HG03460 (cell line): ENCODE measurements at regions not wholly inside any gene's neighbourhood (a gene's known extent, or its start where the extent isn't known, plus 50 kb on each side); places are given as distances from the start of the nearest gene placed in this dataset.
"Not testable (repeated sequence)": the region's sequence is repeated elsewhere in the genome, so short reads cannot be mapped to it uniquely, and the experiment has no call there.

ENCODE experiments used
- ATAC-seq: cut with Tn5 transposase; IDR thresholded peaks from one replicate; pipeline ENCODE4 v1.9.1; 2021; ENCODE audit not compliant: unreplicated experiment

DNA sequence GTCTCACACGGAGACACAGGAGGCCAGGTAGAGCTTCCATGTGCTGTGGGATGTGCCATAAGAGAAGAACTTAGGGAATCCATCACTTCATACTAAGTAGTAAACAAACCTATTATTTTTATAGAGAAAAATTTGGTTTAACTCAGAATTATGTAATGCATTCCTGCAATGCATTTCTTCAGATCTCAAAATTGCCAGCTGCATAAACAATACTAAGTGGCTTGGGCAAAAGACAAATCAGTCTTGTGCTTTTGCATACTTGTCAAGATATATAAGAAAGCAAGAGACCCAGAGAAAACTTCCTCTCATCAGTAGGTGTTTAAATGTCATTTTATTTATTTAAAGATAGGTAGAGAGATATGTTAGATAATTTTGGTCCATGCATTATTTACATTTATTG is 382.1 kb upstream of the CTSO start:
- no peak for ATAC-seq

DNA sequence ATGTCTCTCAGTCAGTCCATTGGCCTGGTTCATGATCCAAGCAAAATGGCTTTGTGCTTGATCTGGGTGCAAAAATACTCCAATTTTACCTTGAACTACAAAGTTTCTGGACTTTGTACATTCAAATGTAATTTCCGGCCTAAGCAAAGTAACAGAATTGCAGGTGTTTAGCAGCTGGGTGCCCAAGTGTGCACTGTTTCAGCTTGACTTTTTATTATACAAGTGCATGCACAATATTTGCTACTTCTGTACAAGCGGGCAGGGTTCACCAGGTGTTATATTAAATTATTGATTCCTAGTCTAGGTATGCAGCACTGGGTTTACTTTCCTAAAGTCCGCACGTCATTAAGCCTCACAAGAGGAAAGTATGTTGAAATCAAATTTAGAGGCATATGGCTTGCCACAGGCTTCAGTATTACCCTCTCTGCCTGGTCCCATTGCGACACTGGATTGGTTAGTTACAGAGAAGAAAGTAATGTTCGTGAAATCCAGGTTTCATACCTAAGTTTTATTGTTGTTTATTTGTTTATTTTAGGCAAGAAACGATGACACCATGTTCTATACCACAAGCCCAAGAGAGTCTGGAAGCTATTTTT is 376.9 kb upstream of the CTSO start:
- no peak for ATAC-seq

DNA sequence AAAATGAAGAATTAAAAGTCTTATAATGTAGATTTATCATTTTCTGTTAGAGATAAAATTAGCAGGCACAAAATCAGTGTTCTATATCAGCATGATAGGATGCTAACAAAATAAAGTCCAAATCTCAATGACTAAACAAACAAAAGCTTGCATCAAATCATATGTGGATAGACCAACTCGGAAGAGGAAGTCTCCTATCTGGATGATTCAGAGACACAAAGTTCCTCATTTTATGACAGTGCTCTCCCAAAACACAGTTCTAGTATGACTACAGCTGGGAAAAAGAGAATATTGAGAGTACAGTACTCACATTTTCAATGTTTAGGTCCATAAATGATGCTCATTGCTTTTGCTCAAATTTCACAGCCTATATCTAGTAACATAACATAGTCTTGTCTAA is 376.1 kb upstream of the CTSO start:
- ATAC-seq = no peak

DNA sequence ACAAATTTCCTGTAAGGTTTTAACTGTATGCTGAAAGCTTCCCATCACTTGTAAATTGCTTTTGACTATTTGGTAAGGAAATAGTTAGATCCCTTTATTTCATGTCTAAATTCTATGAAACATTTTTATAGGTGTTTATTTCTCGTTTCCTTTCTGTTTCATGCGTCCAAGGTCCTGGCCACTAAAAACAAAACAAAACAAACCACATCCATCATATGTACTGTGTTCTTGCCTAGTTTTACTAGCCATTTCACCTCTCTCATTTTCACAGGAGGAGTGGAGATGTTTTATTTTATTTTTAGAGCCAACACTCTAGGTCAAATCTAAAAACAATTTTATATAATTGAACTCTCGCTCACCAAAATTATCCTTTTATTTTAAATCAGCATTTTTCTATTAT is 375.2 kb upstream of the CTSO start:
- no peak for ATAC-seq

DNA sequence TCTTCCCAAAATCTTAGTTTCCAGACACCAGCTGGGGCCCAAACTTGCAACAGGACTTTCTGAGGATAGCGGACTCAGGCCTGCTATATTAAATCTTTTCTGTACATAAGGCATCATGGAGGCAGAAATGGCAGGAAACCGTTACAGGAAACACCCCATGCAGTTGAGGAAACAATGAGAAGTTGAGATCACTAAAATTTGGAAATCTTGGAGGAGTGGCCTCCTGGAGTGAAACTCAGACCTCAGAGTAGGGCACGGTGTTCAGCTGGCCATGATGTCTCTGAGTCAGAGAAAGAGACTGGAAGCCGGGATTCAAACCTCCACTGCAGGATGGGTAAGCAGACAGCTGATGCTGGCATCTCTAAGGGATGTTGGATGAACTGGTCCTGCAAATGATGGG is 372.6 kb upstream of the CTSO start:
- ATAC-seq = no peak

DNA sequence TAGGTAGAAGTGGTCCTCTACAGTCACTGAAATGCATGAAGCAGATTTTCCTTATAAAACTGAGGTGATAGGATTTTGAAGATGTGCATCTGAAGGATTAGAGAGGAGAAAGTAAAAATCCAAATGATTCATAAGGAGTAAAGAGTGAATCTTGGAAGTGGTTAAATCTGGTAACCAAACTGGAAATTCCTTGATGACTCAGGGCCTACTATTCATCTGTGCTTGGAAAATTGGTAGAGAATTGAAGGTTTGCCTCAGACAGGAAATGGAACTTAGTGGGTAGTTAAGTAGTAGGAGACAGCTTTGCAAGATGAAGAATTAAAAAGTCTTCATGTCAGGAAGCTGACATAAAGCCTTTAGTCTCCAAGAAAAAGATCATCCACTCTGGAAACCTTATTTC is 368.9 kb upstream of the CTSO start:
- no peak for ATAC-seq

DNA sequence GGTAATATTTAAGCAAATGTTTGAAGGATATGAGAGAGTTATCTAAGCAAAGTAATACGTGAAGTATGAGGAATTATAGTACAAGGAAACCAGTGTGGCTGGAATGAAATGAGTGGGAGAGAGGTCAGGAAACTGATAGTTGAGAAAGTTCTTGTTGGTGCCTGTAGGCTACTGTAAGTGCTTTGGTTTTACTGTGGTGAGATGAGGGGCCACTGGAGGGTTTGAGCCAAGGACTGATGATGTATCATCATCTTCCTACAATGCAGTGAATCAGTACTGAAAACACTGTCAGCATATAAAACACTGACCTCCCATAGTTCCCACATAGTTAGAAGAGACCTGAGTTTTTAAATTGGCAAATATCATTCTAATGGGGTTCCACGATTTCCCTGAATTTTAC is 367.5 kb upstream of the CTSO start:
- ATAC-seq = no peak

DNA sequence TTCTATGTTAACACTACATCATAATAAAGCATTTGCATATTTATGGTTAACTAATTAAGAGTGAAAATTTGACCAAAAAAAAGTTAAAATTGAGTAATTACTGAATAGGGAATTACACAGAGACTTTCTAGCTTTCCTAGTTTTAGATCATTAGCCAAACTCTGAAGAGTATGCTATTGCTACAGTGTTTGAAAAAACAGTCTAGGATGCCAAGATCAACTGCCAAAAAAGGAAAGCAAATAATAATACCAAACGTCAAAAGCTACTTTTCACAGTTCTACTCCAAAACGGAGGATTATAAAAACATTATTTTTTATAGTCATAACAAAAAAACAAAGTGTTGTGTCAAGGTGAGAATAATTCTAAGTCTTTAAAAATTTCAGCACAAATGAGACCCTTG is 359.8 kb upstream of the CTSO start:
- no peak for ATAC-seq

DNA sequence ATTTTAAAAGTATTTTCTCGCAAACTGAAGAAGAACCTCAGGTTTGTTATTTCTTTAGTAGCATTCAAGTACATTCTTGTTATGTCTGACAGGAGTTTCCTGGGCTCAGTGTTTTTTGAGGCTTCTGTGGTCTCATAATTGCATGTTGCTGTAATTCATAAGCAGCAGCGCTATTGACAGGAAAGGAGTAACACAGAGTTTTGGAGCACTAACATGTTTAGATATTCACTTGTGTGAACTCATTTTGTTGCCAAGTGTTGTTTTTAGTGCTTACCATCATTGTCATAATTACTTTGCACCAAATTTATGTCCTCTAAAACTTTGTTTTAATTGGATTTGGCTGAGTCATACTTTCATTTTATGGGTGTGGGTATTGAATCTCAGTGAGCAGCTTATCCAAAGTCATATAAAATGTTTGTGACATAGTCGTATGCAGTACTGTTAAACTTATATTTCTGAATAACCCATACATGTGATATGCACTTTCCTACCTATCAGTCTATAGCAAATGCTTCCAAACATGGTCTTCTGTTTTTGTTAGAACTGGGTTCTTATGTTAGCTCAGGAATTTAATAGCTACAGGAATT is 358.7 kb upstream of the CTSO start:
- no peak for ATAC-seq

DNA sequence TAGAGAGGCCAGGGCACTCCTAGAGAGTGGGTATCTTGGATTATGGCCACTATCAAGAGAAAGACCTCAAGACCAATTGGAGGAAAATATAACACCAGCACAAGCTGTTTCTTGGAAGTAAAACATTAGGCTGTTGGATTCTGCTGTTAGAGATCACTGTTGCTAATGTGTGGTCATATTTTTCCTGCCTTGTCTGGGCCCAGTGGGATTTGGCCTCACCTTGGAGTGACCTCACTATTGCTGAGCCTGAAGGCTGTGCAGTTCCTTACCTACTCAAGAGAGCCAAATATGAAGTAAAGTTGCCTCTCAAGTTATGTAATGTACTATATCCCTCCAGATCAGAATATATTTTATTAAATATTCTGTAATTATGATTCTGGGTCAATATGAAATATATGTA is 355.4 kb upstream of the CTSO start:
- no peak for ATAC-seq

DNA sequence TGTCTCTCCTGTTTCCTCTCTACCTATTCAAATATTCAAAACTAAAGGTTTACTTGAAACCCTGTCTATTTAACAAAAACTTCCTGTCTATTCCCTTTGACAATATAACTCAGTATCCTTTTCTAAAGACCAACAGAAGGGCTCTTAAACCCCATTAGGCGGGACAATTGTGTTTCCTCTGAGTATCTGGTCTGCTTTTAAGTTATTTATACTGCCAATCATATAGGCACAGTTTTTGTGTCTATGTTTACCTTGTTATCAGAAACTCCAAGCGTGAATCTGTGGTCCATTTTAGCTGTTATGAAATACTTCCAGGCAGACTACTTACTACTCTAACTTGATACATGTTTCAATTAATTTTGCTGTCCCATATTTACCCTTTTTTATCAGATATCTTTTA is 350.0 kb upstream of the CTSO start:
- ATAC-seq = no peak

DNA sequence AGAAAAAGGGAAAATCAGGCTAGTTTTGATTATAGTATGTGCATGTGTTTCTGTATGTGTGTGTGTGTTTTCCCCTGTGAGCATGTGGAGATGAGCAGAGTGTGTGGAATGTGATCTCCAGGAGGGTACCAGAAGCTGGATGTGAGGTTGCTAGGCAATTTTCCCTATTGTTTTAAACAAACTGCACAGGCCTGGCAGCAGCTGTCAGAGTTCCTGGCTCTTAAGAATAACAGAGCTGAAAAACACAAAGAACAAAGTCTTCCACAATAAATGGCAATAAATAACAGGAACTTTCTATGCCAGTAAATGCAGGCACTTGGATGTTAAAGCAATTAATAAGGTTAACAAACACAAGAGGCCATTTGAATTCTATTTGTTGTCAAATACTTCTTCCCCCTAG is 344.6 kb upstream of the CTSO start:
- ATAC-seq = no peak

DNA sequence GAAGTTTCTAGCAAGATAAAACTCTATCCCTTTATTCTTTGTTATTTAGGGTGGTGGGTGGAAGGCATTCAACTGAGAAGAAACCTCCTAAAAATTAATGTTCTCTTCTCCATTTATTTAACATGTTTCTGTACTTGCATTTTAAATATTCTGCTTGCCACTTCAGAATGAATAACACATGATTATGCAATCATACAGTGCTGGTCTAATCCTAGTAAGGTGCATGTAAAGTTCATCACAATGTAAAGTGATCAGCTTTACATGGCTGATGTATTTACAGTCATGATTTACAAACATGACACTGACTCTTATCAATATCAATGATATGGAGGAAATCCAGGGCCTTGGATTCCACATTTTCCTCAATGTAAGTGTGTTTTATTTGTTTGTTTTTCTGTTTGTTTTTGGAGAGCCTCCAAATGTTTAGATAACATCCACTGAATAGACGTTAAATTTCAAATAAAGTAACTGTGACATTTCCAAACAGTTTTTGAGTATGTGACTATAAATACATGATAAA is 342.1 kb upstream of the CTSO start:
- ATAC-seq = no peak

DNA sequence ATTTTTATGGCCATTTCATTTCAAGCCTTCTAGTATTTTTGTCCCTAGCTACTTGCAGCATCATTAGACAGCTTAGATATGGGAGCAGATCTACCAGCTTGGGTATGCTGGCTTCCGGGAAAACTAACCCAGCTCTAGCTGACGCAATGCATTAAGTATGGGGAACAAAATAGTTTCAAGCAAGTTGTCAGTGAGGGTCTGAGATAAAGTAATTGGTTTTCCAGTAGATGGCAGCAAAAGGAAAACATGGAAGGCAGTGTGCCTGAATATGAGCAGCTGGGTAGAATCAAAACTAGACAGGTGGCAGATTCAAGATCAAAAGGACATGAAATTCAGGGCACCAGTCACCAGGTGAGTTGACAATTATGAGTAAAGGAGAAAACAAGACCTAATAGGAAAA is 340.9 kb upstream of the CTSO start:
- ATAC-seq = no peak

DNA sequence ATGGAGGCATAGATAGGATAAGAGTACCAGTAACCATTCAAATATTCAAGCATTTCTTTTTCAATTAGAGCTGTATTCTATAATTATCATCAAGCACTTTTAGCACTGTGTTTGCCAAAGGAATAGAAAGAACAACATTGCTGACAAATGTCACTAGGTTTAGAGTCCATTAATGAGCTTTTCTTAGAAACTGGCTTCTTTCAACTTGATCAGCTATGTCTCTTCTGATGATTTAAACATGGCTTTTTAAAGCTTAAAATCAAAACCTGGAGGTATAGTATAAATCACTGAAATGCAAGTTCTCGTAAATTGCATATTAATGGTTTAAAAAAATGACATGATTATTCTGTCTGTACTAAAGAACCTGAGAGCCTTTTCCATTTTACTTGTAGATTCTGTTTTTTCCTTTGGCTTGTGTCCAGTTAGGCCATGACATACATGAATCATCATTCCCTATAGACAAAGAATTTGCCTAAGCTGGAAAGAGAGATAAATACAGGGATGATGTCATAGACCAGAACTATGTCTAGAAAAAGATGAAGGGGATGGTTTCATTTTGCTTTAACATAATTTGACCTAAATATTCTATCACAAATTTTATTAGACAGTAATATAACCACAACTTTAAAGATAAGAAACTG is 340.1 kb upstream of the CTSO start:
- no peak for ATAC-seq

DNA sequence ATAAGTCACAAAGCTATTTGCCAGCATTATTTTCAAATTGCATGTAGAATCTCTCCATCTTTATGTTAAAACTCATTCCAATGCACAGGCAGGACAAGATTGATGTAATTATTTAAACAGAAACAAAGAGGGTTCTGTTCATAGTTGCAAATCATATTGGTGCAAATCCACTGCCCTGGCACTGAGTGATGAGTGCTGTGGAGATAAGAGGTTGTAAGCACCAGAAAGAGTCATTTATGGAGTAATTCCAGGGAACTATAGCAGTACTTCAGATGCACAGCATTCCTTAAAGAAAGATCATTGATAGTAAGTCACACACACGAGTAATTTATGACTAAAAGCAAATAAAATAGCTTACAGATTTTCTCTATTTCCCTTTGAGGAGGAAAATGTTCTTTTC is 337.7 kb upstream of the CTSO start:
- ATAC-seq = no peak

DNA sequence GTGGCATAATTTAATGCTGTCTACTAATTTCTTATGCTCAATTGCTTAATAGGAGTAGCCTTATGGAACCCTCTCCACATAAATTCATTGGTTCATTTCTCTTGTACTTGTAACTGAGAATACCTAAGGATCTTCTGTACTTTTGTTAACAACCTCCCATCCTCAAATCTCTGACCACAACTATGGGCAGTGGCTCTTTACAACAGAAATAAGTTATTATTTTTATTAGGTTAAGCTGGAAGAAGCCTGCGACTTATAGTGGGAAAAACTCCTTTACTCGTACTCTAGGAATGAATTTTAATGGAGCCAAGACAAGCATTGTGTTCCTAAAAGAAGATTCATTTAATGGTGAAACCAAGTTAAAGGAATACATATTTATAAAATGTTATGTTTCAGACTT is 337.1 kb upstream of the CTSO start:
- ATAC-seq = no peak

DNA sequence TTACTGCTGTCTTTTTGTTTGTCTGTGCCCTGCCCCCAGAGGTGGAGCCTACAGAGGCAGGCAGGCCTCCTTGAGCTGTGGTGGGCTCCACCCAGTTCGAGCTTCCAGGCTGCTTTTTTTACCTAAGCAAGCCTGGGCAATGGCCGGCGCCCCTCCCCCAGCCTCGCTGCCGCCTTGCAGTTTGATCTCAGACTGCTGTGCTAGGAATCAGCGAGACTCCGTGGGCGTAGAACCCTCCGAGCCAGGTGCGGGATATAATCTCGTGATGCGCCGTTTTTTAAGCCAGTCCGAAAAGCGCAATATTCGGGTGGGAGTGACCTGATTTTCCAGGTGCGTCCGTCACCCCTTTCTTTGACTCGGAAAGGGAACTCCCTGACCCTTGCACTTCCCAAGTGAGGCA is 336.4 kb upstream of the CTSO start:
- ATAC-seq = not testable (repeated sequence)

DNA sequence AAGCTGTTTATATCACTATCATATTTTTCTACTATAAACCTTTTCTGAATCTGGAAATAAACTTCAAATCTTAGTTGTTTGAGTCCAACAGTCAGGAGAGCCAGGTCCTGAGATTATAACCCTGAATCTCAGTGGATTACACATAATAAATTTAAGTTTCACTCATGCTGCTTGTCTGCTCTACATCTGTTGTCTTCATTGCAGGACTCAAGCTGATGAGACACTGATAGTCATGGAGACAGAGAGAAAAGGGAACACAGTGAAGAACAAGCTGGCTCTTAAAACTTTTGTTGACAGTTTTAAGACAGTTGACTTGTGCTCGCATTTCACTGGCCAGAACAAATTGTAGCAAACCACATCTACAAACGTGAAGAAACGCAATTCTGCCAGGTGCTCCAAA is 327.0 kb upstream of the CTSO start:
- ATAC-seq = no peak

DNA sequence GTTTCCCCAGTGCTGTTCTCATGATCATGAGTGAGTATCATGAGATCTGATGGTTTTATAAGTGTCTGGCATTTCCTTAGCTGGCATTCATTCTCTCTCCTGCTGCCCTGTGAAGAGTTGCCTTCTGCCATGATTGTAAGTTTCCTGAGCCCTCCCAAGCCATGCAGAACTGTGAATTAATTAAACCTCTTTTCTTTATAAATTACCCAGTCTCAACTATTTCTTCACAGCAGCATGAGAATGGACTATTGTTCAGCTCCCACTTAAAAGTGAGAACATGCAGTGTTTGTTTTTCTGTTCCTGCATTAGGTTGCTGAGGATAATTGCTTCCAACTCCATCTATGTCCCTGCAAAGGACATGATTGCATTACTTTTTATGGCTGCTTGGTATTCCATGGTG is 311.7 kb upstream of the CTSO start:
- no peak for ATAC-seq

DNA sequence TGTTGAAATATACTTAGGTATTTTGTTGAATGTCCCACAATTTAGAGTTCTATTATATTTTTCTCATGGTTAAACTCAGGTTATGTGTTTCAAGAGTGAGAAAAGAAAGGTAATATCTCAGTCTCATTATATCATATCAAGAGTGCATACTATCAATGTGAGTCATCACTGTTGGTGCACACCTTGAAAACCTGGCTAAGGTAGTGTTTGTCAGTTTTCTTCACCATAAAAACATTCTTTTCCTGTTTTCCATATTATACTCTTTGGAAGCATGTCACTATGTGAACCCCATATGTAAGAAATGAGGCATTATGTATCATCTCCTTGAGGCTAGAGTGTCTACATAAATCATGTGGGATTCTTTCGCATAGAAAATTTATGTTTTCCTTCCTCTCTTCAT is 307.6 kb upstream of the CTSO start:
- no peak for ATAC-seq

DNA sequence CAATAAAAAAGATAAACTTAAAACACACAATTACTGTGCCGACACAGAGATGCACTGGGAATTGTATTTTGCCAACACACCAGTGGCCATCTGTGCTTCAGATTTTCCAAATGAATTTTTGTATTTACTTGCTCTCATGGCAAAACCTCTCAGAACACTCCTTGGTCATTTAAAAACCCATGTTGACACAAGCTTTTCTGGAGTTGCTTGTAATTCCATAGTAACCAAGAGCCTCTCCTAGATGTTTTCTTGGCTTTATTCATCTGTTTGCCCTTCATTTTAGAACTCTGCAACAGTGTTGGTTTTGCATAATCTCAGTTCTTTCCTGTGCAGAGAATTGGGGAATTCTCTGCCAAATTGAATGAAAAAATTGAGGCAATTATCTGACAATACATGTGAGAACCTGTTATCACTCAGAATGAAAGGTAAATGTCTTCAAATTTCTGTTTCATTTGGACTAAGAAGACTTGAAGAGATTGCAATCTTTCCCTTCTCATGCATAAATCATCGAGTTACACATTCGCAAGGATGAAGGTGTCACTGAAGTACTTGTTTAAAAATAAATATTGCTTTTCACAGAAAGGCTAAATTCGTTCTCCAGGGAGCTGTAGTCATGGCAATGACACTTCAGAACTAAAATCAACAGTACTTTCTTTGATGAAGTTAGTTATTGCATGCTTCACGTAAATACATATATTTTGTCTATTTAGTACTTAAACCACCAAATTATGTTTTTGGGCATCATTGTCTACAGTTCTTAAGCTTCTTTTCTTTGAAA is 301.8 kb upstream of the CTSO start:
- no peak for ATAC-seq
